ENCODE measurements at regions not wholly inside any gene's neighbourhood (a gene's known extent, or its start where the extent isn't known, plus 50 kb on each side); places are given as distances from the start of the nearest gene placed in this dataset.

- no peak for TF ChIP-seq CTCF (IDR thresholded peaks at IDR 0.05; ENCODE audit: insufficient read depth, low read length, poor library complexity, severe bottlenecking)
- DNase-seq (ENCODE audit: low read depth), result no peak
- Histone ChIP-seq H3K27me3 (ENCODE audit: control insufficient read depth, insufficient read depth, low read length) (no peaks in the 10 kb centered on the region), H3K36me3 (ENCODE audit: control insufficient read depth, insufficient read depth, low read length) (no peaks in the 10 kb centered on the region), H3K4me3 (ENCODE audit: low read depth, low read length) (no peak overlapping the region)
Observed at GRCh38 chr17:12301551-12301950, 280.9 kb downstream of the MAP2K4 start.

DNA sequence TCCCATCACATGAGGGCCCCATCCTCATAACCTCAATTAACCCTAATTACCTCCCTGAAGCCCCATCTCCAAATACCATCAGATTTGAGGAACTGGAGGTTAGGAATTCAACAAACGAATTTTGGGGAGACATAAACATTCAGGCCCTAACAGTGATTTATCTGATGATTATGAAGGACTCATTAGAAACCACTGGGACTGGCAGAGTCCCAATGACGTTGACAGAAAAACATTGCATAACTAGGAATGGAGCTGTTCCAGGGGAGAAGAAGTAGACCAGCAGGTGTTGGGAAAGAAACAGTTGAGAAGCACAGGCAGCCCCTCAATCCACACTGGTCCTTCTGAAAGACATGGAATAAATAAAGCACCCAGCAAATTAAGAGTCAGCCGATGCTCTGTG lies 282.0 kb downstream of the MAP2K4 start:
- Histone ChIP-seq H3K4me3 (ENCODE audit: low read depth, low read length) (no peak overlapping the region), H3K27me3 (ENCODE audit: control insufficient read depth, insufficient read depth, low read length) (no peaks in the 10 kb centered on the region), H3K36me3 (ENCODE audit: control insufficient read depth, insufficient read depth, low read length) (no peaks in the 10 kb centered on the region)
- no peak for DNase-seq (ENCODE audit: low read depth)
- TF ChIP-seq CTCF (IDR thresholded peaks at IDR 0.05; ENCODE audit: insufficient read depth, low read length, poor library complexity, severe bottlenecking), result no peak

GRCh38 chr17:12310811-12311210 lies 290.1 kb downstream of the MAP2K4 start:
- no peak for DNase-seq (ENCODE audit: low read depth)

GRCh38 chr17:12312692-12313091 lies 292.0 kb downstream of the MAP2K4 start:
- no peak for TF ChIP-seq CTCF (IDR thresholded peaks at IDR 0.05; ENCODE audit: insufficient read depth, low read length, poor library complexity, severe bottlenecking)
- Histone ChIP-seq H3K27me3 (ENCODE audit: control insufficient read depth, insufficient read depth, low read length) (no peaks in the 10 kb centered on the region), H3K36me3 (ENCODE audit: control insufficient read depth, insufficient read depth, low read length) (no peaks in the 10 kb centered on the region), H3K4me3 (ENCODE audit: low read depth, low read length) (no peak overlapping the region)
- DNase-seq (ENCODE audit: low read depth), result no peak

More at GRCh38 chr17:12310811-12311210, 290.1 kb downstream of the MAP2K4 start:
- no peaks in the 10 kb centered on the region for H3K27me3 ChIP-seq (ENCODE audit: control insufficient read depth, insufficient read depth, low read length)
- no peak for TF ChIP-seq CTCF (IDR thresholded peaks at IDR 0.05; ENCODE audit: insufficient read depth, low read length, poor library complexity, severe bottlenecking)
- no peak overlapping the region for H3K4me3 ChIP-seq (ENCODE audit: low read depth, low read length)
- H3K36me3 ChIP-seq (ENCODE audit: control insufficient read depth, insufficient read depth, low read length), result no peaks in the 10 kb centered on the region

DNA sequence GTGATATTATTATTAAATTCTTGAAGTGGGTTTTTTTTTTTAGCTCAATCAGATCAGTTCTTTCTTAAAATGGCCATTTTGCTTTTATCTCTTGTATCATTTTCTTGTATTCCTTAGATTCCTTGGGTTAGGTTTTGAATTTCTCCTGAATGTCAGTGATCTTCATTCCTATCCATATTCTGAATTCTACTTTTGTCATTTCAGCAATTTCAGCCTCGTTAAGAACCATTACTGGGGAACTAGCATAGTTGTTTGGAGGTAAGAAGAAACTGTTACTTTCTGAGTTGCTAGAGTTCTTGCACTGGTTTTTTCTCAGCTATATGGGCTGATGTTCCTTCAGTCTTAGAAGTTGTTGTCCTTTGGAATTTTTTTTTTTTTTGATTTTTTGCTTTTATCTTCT lies 293.1 kb downstream of the MAP2K4 start:
- Histone ChIP-seq H3K36me3 (ENCODE audit: control insufficient read depth, insufficient read depth, low read length) (no peaks in the 10 kb centered on the region), H3K4me3 (ENCODE audit: low read depth, low read length) (no peak overlapping the region), H3K27me3 (ENCODE audit: control insufficient read depth, insufficient read depth, low read length) (no peaks in the 10 kb centered on the region)
- no peak for DNase-seq (ENCODE audit: low read depth)
- TF ChIP-seq CTCF (IDR thresholded peaks at IDR 0.05; ENCODE audit: insufficient read depth, low read length, poor library complexity, severe bottlenecking), result no peak

DNA sequence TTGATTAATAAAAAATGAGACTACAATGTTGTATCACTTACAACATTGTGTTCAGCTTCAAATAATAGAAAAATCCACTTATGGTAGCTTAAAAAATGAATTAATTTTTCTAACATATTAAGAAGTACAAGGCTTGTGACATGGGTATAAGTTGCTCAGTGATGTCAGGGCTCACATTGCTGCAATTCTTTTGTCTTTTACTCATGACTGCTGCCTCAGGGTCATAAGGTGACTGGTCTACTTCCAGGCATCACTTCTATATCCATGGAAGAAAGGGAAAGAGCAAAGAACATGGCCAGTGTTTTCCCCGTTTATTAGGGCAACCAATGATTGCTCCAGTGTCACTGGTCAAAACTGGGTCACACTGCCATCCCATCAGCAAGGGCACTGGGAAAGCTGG lies 295.3 kb downstream of the MAP2K4 start:
- no peaks in the 10 kb centered on the region for H3K27me3 ChIP-seq (ENCODE audit: control insufficient read depth, insufficient read depth, low read length)
- no peak for TF ChIP-seq CTCF (IDR thresholded peaks at IDR 0.05; ENCODE audit: insufficient read depth, low read length, poor library complexity, severe bottlenecking)
- no peaks in the 10 kb centered on the region for H3K36me3 ChIP-seq (ENCODE audit: control insufficient read depth, insufficient read depth, low read length)
- no peak overlapping the region for H3K4me3 ChIP-seq (ENCODE audit: low read depth, low read length)
- DNase-seq (ENCODE audit: low read depth), result no peak
